ENCODE measurements at regions not wholly inside any gene's neighbourhood (a gene's known extent, or its start where the extent isn't known, plus 50 kb on each side); places are given as distances from the start of the nearest gene placed in this dataset.

- no peak for TF ChIP-seq CTCF (conservative IDR thresholded peaks at IDR 0.05; ENCODE audit: low read depth, low read length)
- TF ChIP-seq EZH2 (IDR thresholded peaks at IDR 0.05; ENCODE audit: borderline replicate concordance, low read depth, low read length, poor library complexity, severe bottlenecking) = no peak
Measured at GRCh38 chr4:165668694-165669093, 204.3 kb upstream of the TLL1 start.

All from A673 (cell line).